GM23338 (cell line): ENCODE measurements at regions not wholly inside any gene's neighbourhood (a gene's known extent, or its start where the extent isn't known, plus 50 kb on each side); places are given as distances from the start of the nearest gene placed in this dataset.

Experiments
- CREB1 ChIP-seq: fragments of 250-450 bp; sonication (Bioruptor Pico); IDR thresholded peaks from 2 replicates; pipeline ENCODE4 v1.5.0; 2020; ENCODE audit warnings: low read depth, mild to moderate bottlenecking, moderate library complexity
- EZH2 ChIP-seq: fragments of 200-600 bp; sonication (generic); IDR thresholded peaks from one replicate; pipeline ENCODE4 v1.8.0; 2017; ENCODE audit warnings: antibody characterized with exemption, mild to moderate bottlenecking, low read depth; ENCODE audit not compliant: unreplicated experiment
- POLR2AphosphoS5 ChIP-seq: IDR thresholded peaks from 2 replicates; pipeline ENCODE4 v1.6.1; 2016; ENCODE audit warnings: antibody characterized with exemption, low read depth
- REST ChIP-seq: IDR thresholded peaks from one replicate; pipeline ENCODE4 v1.6.1; 2018; ENCODE audit warnings: antibody characterized with exemption; ENCODE audit not compliant: unreplicated experiment
- TF ChIP-seq, protein P1 (sequence below), 2 experiments: fragments of 200-600 bp in 1 of 2; sonication (generic) in 1 of 2; conservative IDR thresholded peaks; 2 replicates each; pipeline versions ENCODE4 v1.5.1 to v1.6.1; 2016 to 2017; ENCODE audit warnings: antibody characterized with exemption in 2 of 2, low read depth in 2 of 2, mild to moderate bottlenecking in 2 of 2, moderate library complexity in 1 of 2

DNA sequence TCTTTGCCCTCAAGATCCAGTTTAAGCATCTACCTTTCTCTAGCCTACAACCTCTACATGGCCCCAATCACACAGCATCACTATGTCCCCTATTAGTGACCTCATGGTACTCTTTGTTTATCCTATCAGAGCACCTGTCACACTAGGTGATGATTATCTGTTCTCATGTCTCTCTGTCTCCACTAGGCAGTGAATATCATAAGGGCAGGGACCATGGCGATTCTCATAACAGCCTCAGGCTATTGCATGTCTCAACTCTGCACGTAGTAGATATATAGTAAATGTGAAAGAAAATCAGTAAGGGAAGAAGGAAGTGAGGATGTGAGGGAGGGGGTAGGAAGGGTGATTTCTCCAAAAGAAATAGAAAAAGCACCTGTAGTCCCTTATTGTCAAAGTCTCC, 311.0 kb downstream of the NSG2 start:
- TF ChIP-seq POLR2AphosphoS5 (no peak), REST (no peak), EZH2 (no peak), CREB1 (CRISPR knock-in tag) (no peak)
- TF ChIP-seq, protein P1, sequence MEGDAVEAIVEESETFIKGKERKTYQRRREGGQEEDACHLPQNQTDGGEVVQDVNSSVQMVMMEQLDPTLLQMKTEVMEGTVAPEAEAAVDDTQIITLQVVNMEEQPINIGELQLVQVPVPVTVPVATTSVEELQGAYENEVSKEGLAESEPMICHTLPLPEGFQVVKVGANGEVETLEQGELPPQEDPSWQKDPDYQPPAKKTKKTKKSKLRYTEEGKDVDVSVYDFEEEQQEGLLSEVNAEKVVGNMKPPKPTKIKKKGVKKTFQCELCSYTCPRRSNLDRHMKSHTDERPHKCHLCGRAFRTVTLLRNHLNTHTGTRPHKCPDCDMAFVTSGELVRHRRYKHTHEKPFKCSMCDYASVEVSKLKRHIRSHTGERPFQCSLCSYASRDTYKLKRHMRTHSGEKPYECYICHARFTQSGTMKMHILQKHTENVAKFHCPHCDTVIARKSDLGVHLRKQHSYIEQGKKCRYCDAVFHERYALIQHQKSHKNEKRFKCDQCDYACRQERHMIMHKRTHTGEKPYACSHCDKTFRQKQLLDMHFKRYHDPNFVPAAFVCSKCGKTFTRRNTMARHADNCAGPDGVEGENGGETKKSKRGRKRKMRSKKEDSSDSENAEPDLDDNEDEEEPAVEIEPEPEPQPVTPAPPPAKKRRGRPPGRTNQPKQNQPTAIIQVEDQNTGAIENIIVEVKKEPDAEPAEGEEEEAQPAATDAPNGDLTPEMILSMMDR (conservative IDR thresholded peaks at IDR 0.05; ENCODE audit: low read depth in 2 of 2): no peak
